GM12864 (cell line): ENCODE measurements at regions not wholly inside any gene's neighbourhood (a gene's known extent, or its start where the extent isn't known, plus 50 kb on each side); places are given as distances from the start of the nearest gene placed in this dataset.

Experiments used
- DNase-seq: peaks from one replicate; pipeline ENCODE4 v3.0.0-alpha.2; 2011; ENCODE audit warnings: low read depth
- H3K4me3 ChIP-seq: 2 replicates; pipeline ENCODE4 v1.5.1; 2011; ENCODE audit warnings: mild to moderate bottlenecking, low read depth, low read length, control low read depth
- TF ChIP-seq, protein P1 (sequence below): IDR thresholded peaks from 2 replicates; pipeline ENCODE4 v1.5.1; 2011; ENCODE audit warnings: low read depth, mild to moderate bottlenecking, moderate library complexity, low read length, control low read depth, inconsistent platforms; ENCODE audit errors: missing control alignments

DNA sequence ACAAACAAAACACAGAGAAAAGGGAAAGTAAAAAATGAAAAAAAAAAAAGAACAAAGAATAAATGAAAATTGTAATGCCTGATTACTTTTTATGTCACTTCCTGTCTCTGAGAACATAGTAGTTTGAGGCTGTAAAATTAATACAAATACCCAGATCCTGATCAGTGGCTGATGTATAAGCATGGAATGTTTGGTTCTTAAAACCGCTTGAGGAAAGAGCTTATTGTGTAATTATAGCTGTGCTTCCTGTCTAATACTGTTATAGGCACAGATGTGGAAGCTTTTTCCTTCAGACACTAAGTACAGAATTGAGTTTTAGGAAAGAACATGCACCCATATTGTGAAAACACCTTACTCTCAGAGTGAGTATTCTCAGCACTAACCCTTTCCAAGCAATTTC lies 86.9 kb downstream of the AVPR1A start:
- TF ChIP-seq, protein P1, sequence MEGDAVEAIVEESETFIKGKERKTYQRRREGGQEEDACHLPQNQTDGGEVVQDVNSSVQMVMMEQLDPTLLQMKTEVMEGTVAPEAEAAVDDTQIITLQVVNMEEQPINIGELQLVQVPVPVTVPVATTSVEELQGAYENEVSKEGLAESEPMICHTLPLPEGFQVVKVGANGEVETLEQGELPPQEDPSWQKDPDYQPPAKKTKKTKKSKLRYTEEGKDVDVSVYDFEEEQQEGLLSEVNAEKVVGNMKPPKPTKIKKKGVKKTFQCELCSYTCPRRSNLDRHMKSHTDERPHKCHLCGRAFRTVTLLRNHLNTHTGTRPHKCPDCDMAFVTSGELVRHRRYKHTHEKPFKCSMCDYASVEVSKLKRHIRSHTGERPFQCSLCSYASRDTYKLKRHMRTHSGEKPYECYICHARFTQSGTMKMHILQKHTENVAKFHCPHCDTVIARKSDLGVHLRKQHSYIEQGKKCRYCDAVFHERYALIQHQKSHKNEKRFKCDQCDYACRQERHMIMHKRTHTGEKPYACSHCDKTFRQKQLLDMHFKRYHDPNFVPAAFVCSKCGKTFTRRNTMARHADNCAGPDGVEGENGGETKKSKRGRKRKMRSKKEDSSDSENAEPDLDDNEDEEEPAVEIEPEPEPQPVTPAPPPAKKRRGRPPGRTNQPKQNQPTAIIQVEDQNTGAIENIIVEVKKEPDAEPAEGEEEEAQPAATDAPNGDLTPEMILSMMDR = no peak
- no peak for DNase-seq
- H3K4me3 ChIP-seq = no peak overlapping the region

DNA sequence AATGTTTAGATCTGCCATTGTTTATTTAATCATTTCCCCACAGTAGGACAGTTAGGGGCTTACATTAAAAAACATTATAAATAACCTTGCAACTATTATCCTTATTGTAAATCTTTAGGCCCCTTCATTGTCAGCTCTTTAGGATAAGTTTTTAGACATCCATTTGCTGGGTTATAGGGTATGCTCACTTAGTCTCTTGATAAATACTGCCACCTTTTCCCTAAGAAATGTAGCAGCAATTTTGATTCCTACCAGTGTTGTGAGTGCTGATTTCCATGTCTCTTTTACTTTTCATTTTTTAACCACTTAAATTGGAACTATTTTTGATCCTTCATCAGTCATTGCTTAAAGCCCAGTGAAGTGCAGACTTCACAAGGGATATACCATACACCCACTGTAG lies 94.4 kb downstream of the AVPR1A start:
- no peak overlapping the region for H3K4me3 ChIP-seq
- DNase-seq = no peak
- TF ChIP-seq, protein P1 = no peak

DNA sequence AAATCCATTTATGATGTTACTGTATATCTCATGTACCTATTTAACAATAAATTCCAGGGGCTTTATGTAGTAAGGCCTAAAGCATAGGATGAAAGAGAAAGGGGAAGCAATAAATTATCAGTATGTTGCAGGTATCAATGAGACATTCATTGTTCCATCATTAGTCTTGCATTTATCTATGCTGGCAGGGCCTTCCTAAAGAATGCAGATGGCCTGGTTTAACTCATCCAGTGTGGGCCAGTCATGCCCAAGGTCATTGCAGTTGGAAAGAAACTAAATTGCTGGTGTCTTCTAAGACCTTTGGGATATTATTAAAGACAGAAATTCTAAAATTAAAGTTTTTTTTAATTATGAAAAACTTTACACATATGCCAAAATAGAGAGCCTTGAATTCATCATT lies 98.3 kb downstream of the AVPR1A start:
- TF ChIP-seq, protein P1 = no peak
- DNase-seq = no peak
- no peak overlapping the region for H3K4me3 ChIP-seq

DNA sequence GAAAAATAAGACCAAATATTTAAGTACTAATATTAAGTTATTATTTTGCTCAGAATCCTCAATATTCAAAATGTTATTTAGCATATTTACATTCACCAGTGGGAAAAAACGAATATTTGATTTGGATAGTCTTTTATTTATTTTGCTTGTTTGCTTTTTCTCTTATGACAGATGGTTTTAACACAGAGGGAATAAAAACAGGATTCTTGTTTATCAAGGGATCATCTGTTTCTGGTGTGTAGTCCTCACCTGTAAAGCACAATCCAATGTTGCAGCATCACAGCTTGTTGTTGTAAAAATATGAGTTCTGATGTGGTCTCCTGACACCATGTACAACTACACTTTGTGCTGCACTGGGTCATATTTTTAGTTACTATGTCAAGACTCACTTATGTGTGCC lies 103.9 kb downstream of the AVPR1A start:
- TF ChIP-seq, protein P1 = no peak
- no peak for DNase-seq
- no peak overlapping the region for H3K4me3 ChIP-seq

DNA sequence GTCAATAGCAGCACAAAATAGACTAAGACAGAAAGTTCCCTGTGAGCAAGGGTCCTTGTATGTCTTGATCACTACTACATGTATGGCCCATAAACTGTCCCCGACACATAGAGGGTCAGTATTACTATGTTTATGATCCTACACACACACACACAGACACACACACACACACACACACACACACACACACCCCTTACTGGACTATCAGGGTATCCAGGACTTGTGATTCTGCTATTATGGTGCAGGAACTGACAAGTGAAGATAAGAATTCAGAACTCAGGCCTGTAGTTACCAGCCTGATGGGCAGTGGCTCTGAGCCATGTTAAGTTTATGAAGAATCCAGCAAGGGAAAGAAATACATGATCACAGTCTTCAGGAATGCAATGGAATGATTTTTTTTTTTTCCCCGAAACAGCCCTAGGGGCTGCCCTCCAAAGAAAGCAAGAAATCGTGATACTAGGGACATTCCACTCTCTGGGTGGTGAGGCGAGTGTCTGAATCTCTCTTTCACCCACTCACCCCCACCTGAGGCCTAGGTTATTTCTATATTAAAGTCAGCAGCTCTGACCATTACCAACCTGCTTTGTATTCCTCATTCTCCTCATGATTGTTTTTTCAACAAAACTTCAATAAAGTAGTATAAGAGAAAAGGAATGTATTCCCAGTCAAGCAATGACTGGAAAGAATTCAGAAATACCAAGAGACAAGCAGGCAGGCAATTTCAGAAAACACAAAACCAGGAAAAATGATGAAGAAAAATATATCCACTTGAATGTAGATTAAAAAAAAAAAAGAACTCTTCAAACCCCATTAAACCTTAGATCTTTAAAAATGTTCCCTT lies 105.8 kb downstream of the AVPR1A start:
- no peak for DNase-seq
- TF ChIP-seq, protein P1 = no peak
- H3K4me3 ChIP-seq = no peak overlapping the region

DNA sequence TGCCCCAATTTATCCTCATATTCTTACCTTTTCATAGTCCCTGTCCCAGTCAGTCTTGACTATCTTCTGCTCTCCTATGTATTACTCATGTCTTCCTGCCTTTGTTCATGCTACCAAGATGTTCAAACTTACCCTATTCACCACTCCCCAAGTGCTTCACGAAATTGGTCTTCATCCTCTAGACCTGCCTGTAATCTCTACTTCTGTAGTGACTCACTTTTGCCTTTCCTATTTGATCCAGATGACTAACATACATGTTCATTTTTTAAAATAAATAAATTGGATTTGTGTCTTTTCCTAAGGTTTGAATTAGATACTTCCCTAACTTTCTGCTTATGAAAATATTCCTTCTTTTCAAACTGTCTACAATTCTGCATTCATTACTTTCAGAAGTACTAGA lies 107.7 kb upstream of the PPM1H start:
- TF ChIP-seq, protein P1 = no peak
- H3K4me3 ChIP-seq = no peak overlapping the region
- DNase-seq = no peak

DNA sequence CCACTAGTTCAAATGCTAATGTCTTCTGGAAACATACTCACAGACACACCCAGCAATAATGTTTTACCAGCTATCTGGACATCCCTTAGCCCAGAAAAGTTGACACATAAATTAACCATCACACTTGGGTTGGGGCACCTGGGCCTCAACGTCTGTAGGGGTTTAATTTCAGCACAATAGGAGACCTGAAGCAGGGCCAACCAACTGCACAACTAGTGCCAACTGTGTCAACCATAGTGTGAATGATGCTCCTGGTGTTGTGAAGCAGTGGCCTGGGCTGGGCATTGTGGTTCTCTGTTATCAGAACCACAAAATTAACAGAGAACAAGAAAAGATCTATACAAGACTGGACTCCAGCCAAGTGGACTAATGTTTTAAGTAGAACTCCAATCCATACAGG lies 106.7 kb upstream of the PPM1H start:
- H3K4me3 ChIP-seq = no peak overlapping the region
- TF ChIP-seq, protein P1 = no peak
- no peak for DNase-seq
